ENCODE measurements at regions not wholly inside any gene's neighbourhood (a gene's known extent, or its start where the extent isn't known, plus 50 kb on each side); places are given as distances from the start of the nearest gene placed in this dataset.

DNA sequence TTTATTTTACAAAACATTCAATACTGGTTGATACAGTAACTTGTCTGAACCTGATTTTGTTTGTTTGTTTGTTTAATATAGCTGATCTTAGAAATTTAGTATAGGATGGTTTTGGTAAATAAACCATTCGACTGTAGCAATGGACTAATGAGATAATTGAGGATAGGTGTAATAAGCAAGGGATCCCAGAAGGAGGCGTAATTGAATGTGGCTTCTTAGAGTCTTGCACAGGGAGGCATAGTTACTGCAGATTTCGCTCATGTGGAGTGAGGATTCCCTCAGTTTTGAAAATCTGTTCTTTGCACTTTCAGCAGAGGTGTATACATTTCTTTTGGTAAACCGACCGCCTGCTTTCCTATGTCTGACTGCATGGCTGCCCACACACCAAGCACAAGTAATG is 709.6 kb downstream of the SOCS6 start:
- no peak for DNase-seq (ENCODE audit: low spot score in 2 of 2, unreplicated experiment in 2 of 2)
- Mint-ChIP-seq H3K27me3 (ENCODE audit: low read depth) (peaks cover 11% of the 10 kb centered on the region), H3K9me3 (peaks cover 11% of the 10 kb centered on the region), H3K4me1 (peaks cover 17% of the 10 kb centered on the region), H3K4me3 (no peak overlapping the region), H3K27ac (no peak overlapping the region), H3K36me3 (no peaks in the 10 kb centered on the region)
- TF ChIP-seq CTCF (IDR thresholded peaks at IDR 0.05; ENCODE audit: unreplicated experiment), result no peak

- no peak for TF ChIP-seq CTCF (IDR thresholded peaks at IDR 0.05; ENCODE audit: unreplicated experiment)
- Mint-ChIP-seq H3K27ac (no peak overlapping the region), H3K4me1 (peaks cover 17% of the 10 kb centered on the region), H3K36me3 (no peaks in the 10 kb centered on the region), H3K27me3 (ENCODE audit: low read depth) (peaks cover 3% of the 10 kb centered on the region), H3K9me3 (peaks cover 12% of the 10 kb centered on the region), H3K4me3 (no peak overlapping the region)
- no peak for DNase-seq (ENCODE audit: low spot score in 2 of 2, unreplicated experiment in 2 of 2)
Observed at GRCh38 chr18:70994116-70994515, 705.3 kb downstream of the SOCS6 start.

- Mint-ChIP-seq H3K4me3 (no peak overlapping the region), H3K27ac (no peak overlapping the region), H3K9me3 (peaks cover 32% of the 10 kb centered on the region), H3K36me3 (no peaks in the 10 kb centered on the region), H3K27me3 (ENCODE audit: low read depth) (peaks cover 3% of the 10 kb centered on the region), H3K4me1 (peaks cover 8% of the 10 kb centered on the region)
- no peak for TF ChIP-seq CTCF (IDR thresholded peaks at IDR 0.05; ENCODE audit: unreplicated experiment)
- DNase-seq (ENCODE audit: low spot score in 2 of 2, unreplicated experiment in 2 of 2), result no peak
Observed at GRCh38 chr18:70991577-70991976, 702.7 kb downstream of the SOCS6 start.

- H3K36me3 Mint-ChIP-seq, result peaks cover 4% of the 10 kb centered on the region
- no peak for TF ChIP-seq CTCF (IDR thresholded peaks at IDR 0.05; ENCODE audit: unreplicated experiment)
- H3K9me3 Mint-ChIP-seq, result peaks cover 50% of the 10 kb centered on the region
- no peak overlapping the region for H3K4me3 Mint-ChIP-seq
- H3K4me1 Mint-ChIP-seq, result no peaks in the 10 kb centered on the region
- no peak for DNase-seq (ENCODE audit: low spot score in 2 of 2, unreplicated experiment in 2 of 2)
- H3K27ac Mint-ChIP-seq, result no peak overlapping the region
- peaks cover 1% of the 10 kb centered on the region for H3K27me3 Mint-ChIP-seq (ENCODE audit: low read depth)
Observed at GRCh38 chr18:70985948-70986347, 697.1 kb downstream of the SOCS6 start.

- no peak overlapping the region for H3K4me3 Mint-ChIP-seq
- H3K36me3 Mint-ChIP-seq, result peaks cover 4% of the 10 kb centered on the region
- no peaks in the 10 kb centered on the region for H3K4me1 Mint-ChIP-seq
- H3K27ac Mint-ChIP-seq, result no peak overlapping the region
- DNase-seq (ENCODE audit: low spot score in 2 of 2, unreplicated experiment in 2 of 2), result no peak
- TF ChIP-seq CTCF (IDR thresholded peaks at IDR 0.05; ENCODE audit: unreplicated experiment), result no peak
- peaks cover 37% of the 10 kb centered on the region for H3K9me3 Mint-ChIP-seq
- peaks cover 1% of the 10 kb centered on the region for H3K27me3 Mint-ChIP-seq (ENCODE audit: low read depth)
Observed at GRCh38 chr18:70982292-70982691, 693.4 kb downstream of the SOCS6 start.
